ENCODE measurements at regions not wholly inside any gene's neighbourhood (a gene's known extent, or its start where the extent isn't known, plus 50 kb on each side); places are given as distances from the start of the nearest gene placed in this dataset.

DNA sequence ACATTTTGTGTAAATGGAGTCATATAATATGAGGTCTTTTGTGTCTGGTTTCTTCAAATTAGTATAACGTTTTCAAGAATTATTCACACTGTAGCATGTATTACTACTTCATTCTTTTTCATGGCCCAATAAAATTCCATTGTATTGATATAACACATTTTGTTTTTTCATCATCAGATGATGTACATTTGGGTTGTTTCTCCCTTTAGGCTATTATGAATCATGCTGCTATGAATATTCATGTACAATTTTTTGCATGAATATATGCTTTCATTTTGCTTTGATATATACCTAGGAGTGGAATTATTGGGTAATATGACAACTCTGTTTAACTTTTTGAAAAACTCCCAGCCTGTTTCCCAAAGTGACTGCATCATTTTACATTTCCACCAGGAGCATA is 220.2 kb downstream of the NR4A2 start:
- no peak overlapping the region for H3K27ac ChIP-seq

DNA sequence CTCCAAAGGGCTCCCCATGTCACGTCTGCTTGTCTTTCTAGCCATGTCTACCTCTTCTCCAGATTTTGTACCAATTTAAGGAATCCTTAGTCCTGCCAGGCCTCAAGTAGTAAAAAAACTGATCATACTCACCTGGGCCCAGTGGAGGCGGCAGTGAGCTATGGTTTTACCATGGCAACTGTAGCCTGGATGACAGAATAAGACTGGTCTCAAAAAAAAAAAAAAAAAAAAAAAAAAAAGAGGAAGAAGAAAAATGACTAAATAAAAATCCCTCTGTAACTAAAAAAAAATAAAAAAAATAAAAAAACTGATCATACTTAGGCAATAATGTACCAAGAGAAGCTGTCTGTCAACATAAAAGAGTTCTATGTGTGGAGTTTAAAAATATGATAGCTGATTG is 221.6 kb downstream of the NR4A2 start:
- no peak overlapping the region for H3K27ac ChIP-seq
- DNase-seq (ENCODE audit: low read depth, low spot score) = no peak

More for the DNA sequence above, 220.2 kb downstream of the NR4A2 start:
- no peak for DNase-seq (ENCODE audit: low read depth, low spot score)

DNA sequence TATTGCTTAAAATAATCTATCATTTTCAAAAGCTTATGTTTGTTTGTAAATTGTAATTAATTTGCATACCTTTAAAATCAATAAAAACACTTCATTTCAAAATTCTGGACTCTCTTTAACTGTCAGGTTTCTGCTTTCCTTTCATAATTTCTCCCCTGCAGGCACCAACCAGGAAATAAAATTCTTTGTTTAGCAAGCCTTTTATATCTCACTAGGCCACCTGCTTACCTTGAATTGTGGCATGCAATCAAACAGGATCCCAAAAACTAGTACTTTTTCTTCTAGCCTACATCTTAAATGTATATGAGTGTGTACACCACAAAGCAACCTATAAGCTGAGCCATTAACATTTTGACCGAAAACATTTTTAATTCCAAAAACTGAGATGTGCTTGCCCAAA is 233.1 kb downstream of the NR4A2 start:
- no peak overlapping the region for H3K27ac ChIP-seq
- no peak for DNase-seq (ENCODE audit: low read depth, low spot score)

DNA sequence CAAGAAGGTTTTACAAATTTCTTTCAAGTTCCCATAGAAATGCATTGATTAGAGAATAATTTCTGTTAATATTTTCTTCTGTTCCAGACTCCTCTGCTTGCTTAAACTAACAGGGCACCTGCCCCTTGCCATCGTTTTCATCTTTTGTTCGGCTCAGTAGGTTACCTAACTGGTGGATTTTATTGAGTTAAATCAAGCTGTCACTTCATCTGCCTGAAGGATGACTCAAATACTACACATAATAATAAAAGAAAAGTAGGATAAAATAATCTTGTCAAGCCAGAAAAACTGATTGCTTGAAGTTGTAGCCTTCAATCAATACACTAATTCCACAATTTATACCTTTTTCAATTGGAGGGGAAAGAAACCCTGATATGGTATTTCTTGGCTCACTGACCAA is 234.0 kb downstream of the NR4A2 start:
- DNase-seq (ENCODE audit: low read depth, low spot score) = no peak

DNA sequence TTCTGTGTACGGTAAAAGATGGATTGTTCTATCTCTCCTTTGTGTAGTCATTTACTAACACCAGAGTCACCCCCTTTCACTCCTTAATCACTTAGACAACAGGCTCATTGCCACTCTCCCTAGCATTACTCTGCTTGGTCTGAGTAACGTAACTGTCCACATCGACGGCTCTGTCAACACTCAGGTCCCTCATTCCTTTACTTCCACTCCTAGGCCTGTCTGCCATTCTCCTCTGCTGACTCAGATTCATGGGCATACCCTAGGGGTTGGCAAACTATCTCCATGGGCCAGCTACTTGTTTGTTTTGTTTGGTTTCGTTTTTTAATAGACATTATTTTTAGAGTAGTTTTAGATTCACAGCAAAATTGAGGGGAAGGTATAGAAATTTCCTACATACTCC is 243.9 kb downstream of the NR4A2 start:
- no peak for DNase-seq (ENCODE audit: low read depth, low spot score)
- peak overlapping the region; percentile 20 for H3K27ac ChIP-seq

More for the DNA sequence above, 234.0 kb downstream of the NR4A2 start:
- H3K27ac ChIP-seq = no peak overlapping the region

DNA sequence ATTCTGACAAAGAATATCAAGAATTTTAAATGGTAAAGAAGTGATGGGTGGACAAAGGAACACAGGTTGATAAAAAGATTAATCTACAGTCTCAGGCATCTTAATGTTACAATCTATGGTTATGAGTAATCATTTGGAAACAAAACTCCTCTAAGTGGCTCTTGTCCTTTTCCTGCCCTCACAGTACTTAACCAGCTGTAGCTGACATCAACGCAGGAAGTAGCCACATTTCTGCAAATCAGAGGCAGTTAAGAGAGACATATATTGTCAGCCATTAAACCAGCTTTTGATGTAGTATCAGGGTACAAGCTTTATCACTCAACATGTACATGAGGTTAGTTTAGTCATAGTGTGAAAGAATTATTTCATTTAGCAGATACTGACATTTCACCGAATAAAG is 244.6 kb downstream of the NR4A2 start:
- peak overlapping the region; percentile 20 for H3K27ac ChIP-seq
- no peak for DNase-seq (ENCODE audit: low read depth, low spot score)

DNA sequence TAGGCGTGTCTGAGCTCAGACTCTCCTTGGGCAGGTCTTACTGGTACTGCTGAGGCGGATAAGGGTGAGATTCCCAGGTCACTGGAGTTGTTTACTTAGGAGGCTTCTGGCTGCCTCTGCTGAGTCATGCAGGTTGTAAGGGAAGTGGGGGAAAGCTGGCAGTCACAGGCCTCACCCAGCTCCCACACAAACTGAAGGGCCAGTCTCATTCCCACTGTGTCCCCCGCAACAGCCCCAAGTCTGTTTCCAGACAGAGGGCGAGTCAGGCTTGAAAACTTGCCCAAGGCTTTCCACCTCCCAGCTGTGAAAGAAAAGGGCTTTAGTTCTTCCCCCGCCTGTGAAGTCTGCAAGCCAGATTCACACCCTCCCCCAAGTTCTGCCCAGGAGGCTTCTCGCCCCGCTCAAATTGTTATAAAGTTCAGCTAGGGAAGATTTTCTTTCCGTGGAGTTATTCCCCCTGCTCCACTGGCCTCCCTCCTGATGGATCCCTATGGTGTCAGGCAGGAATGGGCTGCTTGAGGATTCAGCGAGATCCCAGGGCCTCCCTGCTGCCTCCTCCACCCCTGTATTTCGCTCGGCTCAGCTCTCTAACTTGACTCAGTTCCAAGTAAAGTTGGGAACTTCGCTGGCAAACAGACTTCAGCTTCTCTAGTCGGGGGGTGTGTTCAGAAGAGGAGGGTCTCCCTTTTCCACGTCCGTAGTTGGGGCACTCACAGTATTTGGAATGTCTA is 248.6 kb downstream of the NR4A2 start:
- peak; percentile 33 for DNase-seq (ENCODE audit: low read depth, low spot score)
- H3K27ac ChIP-seq = peak overlapping the region; percentile 31

DNA sequence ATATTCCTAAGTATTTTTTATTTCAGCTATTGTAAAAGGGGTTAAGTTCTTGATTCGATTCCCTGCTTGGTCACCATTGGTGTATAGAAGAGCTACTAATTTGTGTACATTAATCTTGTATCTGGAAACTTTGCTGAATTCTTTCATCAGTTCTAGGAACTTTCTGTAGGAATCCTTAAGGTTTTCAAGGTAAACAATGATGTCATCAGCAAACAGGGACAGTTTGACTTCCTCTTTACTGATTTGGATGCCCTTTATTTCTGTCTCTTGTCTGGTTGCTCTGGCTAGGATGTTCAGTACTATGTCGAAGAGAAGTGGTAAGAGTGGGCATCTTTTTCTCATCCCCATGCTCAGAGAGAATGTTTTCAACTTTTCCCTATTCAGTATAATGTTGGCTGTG is 252.7 kb downstream of the NR4A2 start:
- H3K27ac ChIP-seq = no peak overlapping the region
- no peak for DNase-seq (ENCODE audit: low read depth, low spot score)

DNA sequence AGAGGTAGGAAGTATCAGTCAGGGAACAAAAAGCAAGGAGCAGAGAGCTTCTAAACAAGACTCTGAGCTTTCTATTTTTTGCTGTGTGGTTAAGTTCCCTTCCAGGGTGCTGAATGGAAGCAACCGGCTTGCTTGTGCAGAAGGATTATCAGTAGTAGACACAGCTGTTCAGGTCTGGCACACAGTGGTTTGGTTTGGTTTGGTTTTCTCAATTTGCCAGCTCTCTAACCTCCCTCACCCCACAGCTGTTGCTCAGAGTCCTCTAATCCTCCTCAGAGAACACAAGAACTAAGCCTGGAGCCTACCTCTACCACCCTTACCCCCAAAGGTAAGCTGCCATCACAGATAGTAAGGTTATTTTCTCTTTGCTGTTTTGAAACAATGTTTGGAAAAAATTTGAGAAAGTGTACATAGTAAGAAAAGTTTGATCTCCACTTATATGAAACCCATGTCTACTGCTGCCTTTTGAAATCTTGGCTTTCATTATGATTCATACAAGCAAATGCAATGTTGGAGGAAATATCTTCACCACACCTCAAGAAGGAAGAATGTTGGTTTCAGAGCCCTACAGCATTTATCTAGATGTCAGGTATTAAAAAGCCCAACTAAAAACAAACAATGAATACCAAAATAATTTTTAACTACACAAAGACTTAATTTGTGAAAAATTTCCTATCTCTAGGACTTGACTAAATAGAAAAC is 255.3 kb downstream of the NR4A2 start:
- DNase-seq (ENCODE audit: low read depth, low spot score) = no peak
- peak overlapping the region; percentile 78 for H3K27ac ChIP-seq

DNA sequence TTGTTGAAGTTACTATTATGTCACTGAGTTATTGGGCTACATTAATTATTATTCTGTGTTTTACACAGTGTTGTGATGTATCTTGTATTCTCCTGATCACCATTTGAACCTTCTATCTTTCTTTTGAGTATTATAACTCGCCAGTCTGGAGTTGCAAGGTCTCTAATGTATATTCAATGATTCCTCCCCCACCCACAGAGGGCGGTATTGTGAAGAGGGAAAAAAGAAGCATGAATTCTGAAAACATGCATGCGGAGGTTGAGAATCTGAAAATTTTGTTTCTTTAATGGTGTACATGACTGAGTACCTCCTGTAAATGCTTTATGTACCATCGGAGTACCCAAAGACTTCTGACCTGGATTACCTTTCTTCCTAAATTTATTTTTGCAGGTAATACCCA is 266.6 kb downstream of the NR4A2 start:
- no peak overlapping the region for H3K27ac ChIP-seq
- DNase-seq (ENCODE audit: low read depth, low spot score) = no peak

DNA sequence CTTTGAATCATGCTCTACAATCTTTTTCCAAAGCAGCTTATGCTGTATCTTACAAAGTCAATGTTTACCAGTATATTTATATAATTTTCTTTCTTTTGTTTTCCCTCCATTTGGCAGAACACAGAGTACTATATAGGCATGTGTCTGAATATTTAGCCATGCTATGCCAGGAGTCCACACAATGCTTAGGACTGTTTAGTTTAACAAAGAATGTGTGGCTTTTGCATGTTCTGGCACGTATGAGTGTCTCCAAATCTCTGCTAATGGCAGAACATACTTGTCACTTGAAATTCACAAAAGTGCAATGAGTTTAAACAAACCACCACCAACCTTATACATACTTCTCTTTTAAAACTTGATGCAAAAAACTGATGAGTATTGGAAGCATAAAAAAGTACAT is 268.0 kb downstream of the NR4A2 start:
- no peak for DNase-seq (ENCODE audit: low read depth, low spot score)
- H3K27ac ChIP-seq = no peak overlapping the region

DNA sequence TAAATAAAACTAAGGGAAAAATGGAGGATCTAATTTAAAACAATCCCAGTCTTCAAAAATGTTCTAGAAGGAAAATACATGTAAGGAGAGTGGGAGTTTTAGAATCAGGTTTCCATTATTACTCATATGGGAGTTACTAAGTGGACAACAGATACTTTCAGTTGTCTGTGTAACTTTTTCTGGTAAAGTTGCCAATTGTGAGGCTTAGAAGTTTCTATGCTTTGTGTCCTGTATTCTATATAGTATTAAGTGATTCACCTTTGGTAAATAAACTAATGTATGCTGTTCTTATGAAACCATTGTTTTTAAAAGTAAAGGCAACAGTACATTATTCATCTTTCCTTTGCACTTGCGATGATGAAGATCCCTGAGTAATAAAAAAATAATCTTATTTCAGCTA is 274.9 kb downstream of the NR4A2 start:
- peak; percentile 64 for DNase-seq (ENCODE audit: low read depth, low spot score)
- H3K27ac ChIP-seq = peak overlapping the region; percentile 57

DNA sequence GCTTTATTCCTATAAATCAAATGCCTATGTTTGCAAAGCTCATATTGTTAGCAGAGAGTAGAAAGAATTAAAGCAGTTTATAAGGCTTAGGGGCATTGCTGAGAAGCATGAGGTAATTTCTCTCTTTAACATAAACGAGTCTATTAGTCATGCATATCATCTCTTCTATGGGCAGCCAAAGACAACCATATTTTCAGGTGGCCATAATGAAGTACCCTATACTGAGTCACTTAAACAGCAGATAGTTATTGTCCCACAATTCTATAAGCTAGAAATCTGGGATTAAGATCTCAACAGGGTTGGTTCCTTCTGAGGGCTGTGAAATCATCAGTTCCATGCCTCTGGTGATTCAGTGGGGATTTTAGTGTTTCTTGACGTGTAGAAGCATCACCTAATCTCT is 277.5 kb downstream of the NR4A2 start:
- H3K27ac ChIP-seq = no peak overlapping the region
- no peak for DNase-seq (ENCODE audit: low read depth, low spot score)

DNA sequence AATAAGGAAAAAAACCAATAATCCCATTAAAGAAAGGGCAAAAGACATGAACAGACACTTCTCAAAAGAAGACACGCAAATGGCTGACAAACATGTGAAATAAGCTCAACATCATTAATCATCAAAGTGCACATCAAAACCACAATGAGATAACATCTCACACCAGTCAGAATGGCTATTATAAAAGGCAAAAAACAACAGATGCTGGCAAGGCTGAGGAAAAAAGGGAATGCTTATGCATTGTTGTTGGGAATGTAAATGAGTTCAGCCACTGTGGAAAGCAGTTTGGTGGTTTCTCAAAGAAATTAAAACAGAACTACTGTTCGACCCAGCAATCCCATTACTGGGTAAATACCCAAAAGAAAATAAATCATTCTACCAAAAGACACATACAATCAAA is 285.6 kb downstream of the NR4A2 start:
- DNase-seq (ENCODE audit: low read depth, low spot score) = peak; percentile 49
- peak overlapping the region; percentile 17 for H3K27ac ChIP-seq

DNA sequence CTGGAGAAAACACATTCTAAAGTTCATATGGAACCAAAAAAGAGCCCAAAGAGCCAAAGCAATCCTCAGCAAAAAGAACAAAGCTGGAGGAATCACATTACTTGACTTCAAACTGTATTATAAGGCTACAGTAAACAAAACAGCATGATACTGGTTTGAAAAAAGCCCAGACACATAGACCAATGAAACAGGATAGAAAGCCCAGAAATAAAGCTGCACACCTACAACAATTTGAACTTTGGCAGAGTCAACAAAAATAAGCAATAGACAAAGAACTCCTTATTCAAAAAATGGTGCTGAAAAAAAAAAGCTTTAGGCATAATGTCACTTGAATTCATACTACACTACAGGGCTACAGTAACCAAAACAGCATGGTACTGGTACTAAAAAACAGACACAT is 289.6 kb downstream of the NR4A2 start:
- no peak overlapping the region for H3K27ac ChIP-seq
- no peak for DNase-seq (ENCODE audit: low read depth, low spot score)

DNA sequence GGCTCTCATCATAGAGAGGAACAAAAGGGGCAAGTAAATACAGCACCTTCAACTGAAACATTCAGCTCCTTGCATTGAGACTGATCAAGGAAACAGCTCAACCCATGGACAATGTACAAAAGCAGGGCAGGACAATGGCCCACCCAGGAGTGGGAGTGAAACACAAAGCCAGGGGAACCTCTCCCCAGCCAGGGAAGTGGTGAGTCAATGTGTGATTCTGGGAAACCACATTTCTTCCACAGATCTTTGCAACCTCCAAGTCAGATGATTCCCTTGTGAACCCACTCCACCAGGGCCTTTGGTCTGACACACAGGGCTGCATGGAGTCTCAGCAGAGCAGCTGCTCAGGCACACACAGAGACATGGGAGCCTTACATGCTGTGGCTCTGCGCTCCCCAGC is 294.5 kb downstream of the NR4A2 start:
- no peak for DNase-seq (ENCODE audit: low read depth, low spot score)
- no peak overlapping the region for H3K27ac ChIP-seq

DNA sequence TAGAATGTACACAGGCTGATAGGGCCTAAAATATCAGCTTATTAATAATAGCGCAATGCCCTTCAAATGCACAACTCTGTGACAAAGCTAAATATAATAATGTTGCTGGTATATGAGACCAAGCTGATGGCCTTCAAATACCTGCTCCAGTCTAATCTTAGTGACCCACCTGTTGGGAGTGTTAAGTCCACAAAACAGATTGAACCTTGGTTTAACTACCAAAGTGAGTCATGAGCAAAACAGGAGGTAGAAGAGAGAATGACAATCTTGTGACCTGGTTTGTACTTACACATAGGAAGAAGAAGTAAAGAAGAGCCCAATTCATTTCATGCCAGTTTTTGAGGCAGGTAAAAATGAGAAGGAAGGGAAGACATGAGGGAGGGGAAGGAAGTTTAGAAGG is 295.0 kb downstream of the NR4A2 start:
- DNase-seq (ENCODE audit: low read depth, low spot score) = no peak
- H3K27ac ChIP-seq = no peak overlapping the region

DNA sequence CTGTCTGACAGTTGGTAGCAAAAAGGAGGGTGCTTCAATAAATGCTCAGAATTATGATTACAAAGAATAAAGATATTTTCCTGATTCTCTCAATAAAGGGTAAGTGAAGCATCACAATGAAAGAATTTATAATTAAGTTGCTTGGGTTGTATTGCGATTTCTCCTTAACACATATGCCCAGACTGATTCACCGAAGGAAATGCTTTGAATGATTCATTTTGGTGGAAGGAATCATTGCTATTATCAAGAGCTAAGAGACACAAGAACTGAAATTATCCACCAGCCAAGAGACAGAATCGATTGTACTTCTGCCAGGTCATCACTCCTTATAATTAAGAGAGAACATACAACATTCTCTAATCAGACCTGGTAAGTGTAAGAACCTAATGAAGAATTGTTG is 301.4 kb downstream of the NR4A2 start:
- no peak overlapping the region for H3K27ac ChIP-seq
- no peak for DNase-seq (ENCODE audit: low read depth, low spot score)

DNA sequence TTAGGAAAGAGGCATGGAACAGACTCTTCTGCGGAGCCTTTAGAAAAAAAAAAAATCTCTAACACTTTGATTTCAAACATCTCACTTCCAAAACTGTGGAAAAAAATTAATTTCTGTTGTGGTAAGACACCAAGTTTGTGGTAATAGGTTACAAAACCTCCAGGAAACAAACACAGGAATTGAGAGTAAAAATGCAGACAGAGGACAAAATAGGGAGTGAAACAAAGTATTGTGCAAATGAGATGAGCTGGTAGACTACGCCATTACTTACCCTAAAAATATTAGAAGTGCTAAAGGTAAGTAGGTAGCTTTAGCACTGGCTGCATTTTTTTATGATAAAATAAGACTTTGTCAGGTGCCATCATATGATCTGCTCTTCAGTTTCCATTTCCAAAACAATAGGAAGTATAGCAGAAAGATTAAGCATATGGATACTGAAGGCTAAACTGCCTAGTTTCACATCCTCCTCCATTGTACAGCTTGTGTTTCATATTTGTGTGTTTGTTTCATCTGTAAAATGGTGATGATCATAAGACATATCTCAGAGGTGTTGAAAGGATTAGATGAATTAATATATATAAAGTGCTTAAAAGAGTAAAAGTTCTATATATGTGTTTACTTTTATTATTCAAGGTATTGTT is 309.2 kb downstream of the NR4A2 start:
- H3K27ac ChIP-seq = no peak overlapping the region
- no peak for DNase-seq (ENCODE audit: low read depth, low spot score)

DNA sequence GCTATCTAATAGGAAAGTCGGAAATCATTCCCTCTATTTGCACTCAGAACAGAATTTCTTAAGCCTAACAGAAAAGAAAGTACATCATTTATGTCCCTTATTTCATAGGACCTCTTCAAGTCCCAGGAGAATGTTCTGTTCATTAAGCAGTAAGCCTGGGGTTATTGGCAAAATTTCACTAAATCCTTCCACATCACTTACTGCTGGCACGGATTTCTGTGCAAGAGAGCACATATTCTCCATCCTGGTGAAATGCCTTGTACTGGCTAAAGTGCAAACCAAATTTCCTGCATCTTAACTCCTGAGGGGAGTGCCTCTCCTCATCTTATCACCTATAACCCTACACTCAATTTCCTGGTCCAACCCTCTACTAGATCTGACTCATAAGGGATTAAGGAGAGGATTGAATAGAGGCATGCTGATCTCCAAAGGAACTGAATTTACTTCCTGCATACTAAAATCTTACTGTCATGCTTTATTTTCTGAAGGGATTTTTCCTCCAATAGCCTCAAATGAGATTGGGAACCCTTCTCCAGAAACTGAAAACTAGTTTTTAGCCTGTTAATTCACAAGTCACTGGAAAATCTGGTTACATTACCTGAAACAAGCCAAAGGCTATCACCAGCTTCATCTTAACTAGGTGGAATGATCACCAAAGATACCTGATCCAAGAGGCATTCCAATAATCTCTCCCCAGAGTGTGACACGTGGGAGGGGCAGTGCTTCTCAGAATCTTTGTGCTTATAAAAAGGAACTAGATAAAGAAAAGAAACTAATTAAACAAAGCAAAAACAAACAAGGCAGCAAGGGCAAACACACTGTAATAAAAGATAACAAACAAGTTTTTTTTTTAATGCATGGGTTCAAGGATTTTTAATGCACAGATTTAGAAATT is 311.1 kb downstream of the NR4A2 start:
- peak overlapping the region; percentile 55 for H3K27ac ChIP-seq
- DNase-seq (ENCODE audit: low read depth, low spot score) = peak; percentile 56

DNA sequence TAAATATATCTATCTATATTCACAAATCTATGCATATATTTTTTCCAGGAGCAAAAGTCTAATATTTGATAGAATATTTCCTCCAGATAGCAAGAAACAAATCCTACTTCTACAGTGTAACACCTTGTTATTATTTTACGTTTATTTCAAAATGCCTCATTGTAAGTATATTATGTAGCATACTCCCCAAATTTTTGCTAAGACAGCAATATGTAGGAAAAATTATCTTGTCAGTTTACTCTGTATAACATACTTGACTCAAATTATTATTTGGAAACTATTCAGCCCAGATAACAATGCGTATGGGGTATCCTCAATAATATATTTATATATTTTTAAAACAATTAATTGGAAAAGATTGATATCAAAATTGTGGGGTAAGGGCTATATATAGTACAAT is 313.2 kb downstream of the NR4A2 start:
- no peak overlapping the region for H3K27ac ChIP-seq
- DNase-seq (ENCODE audit: low read depth, low spot score) = no peak
